ENCODE measurements at regions not wholly inside any gene's neighbourhood (a gene's known extent, or its start where the extent isn't known, plus 50 kb on each side); places are given as distances from the start of the nearest gene placed in this dataset.
A peak's percentile ranks its signal among the peaks of the same experiment; 100 is the strongest.

DNA sequence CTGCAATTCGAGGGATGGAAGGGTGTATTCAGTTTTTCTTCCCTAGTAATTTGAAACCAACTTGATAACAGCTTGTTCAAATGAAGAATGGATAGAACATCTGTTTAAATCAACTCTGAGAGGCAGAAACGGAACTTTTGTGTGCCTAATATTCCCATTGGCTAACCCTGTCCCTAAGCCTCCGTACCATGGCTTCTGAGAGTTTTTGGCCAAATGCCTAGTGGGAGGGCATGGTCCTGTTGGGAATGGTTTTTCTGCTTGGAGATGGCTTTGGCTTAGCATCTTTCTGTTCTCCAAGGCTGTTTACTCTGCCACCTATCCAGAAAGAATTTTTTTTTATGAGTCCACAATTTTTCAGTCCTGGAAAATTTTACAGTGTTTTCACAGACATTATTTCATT lies 126.7 kb upstream of the MLIP start (continued):
- TF ChIP-seq, protein P1, sequence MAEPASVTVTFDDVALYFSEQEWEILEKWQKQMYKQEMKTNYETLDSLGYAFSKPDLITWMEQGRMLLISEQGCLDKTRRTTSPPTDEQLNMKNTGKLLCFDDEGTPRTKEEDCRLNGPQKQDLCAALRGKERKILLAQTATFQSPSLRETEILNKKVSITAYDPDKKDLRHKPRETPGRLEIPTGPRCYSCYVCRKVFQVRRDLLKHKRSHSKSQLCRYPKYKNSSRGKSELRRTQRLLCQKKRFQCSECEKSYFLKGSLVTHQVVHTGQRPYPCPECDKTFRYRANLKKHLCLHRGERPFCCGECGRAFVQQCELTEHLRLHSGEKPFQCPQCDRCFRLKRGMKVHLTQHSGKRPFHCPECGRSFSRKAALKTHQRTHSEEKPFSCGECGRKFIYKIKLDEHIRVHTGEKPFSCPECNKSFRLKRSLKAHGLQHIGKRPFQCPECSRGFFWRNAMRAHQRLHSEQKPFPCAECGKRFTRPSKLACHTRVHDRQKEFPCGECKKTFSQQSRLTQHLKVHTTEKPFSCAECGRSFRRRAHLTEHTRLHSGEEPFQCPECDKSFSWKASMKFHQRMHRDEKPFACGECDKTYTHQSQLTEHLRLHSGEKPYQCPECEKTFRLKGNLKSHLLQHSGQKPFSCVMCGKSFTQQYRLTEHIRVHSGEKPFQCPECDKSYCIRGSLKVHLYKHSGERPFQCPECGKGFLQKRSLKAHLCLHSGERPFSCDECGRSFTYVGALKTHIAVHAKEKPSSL (CRISPR knock-in tag; conservative IDR thresholded peaks at IDR 0.05), result no peak
- TF ChIP-seq SOX15 (CRISPR knock-in tag; IDR thresholded peaks at IDR 0.05) (no peak), NR1H2 (CRISPR knock-in tag; IDR thresholded peaks at IDR 0.05) (no peak)

DNA sequence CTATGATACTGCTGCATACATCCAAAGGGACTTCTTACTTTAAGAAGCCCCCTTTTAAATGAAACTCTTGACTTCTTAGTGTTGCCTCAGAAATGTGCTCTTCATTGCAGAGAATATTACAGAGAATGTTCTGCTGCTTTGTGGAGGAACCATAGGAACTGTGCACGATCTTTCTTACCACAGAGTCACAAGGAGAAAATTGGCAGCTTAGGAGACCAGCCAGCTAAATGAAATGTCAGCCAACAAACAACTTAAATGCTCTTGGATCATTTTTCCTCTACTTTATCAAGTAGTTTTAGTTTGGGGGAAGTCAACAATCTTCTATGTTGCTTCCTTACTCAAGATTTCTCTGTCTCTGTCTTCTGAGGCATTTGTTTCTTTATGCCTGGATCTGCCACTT lies 125.9 kb upstream of the MLIP start:
- no peak for ATAC-seq
- POLR2A ChIA-PET, result interaction anchor here (0.6 kb wide), 1 partner anchor 1151 kb away, joined by 3 read pairs; no protein-coding TSS in a partner anchor
- TF ChIP-seq SMAD3 (CRISPR knock-in tag; IDR thresholded peaks at IDR 0.05; ENCODE audit: borderline replicate concordance), result no peak
- TF ChIP-seq ZNF263 (CRISPR knock-in tag; IDR thresholded peaks at IDR 0.05; ENCODE audit: low read depth), result no peak
- no peak for TF ChIP-seq TEAD1 (CRISPR knock-in tag; IDR thresholded peaks at IDR 0.05)
- TF ChIP-seq TEAD4 (CRISPR knock-in tag; IDR thresholded peaks at IDR 0.05), result no peak
- TF ChIP-seq, protein P2, sequence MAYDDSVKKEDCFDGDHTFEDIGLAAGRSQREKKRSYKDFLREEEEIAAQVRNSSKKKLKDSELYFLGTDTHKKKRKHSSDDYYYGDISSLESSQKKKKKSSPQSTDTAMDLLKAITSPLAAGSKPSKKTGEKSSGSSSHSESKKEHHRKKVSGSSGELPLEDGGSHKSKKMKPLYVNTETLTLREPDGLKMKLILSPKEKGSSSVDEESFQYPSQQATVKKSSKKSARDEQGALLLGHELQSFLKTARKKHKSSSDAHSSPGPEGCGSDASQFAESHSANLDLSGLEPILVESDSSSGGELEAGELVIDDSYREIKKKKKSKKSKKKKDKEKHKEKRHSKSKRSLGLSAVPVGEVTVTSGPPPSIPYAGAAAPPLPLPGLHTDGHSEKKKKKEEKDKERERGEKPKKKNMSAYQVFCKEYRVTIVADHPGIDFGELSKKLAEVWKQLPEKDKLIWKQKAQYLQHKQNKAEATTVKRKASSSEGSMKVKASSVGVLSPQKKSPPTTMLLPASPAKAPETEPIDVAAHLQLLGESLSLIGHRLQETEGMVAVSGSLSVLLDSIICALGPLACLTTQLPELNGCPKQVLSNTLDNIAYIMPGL (CRISPR knock-in tag; IDR thresholded peaks at IDR 0.05), result no peak
- TF ChIP-seq NR1H2 (CRISPR knock-in tag; IDR thresholded peaks at IDR 0.05), result no peak
- TF ChIP-seq, protein P1 (CRISPR knock-in tag; conservative IDR thresholded peaks at IDR 0.05), result no peak
- TF ChIP-seq, protein P3, sequence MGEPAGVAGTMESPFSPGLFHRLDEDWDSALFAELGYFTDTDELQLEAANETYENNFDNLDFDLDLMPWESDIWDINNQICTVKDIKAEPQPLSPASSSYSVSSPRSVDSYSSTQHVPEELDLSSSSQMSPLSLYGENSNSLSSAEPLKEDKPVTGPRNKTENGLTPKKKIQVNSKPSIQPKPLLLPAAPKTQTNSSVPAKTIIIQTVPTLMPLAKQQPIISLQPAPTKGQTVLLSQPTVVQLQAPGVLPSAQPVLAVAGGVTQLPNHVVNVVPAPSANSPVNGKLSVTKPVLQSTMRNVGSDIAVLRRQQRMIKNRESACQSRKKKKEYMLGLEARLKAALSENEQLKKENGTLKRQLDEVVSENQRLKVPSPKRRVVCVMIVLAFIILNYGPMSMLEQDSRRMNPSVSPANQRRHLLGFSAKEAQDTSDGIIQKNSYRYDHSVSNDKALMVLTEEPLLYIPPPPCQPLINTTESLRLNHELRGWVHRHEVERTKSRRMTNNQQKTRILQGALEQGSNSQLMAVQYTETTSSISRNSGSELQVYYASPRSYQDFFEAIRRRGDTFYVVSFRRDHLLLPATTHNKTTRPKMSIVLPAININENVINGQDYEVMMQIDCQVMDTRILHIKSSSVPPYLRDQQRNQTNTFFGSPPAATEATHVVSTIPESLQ (CRISPR knock-in tag; IDR thresholded peaks at IDR 0.05), result no peak
- no peak for TF ChIP-seq ZNF232 (CRISPR knock-in tag; IDR thresholded peaks at IDR 0.05)
- TF ChIP-seq CREB1 (CRISPR knock-in tag; IDR thresholded peaks at IDR 0.05), result no peak
- no peak for DNase-seq (ENCODE audit: low spot score)
- Mint-ChIP-seq H3K4me3 (no peak overlapping the region), H3K27me3 (ENCODE audit: low read depth) (no peaks in the 10 kb centered on the region), H3K36me3 (no peaks in the 10 kb centered on the region), H3K9me3 (peaks cover 8% of the 10 kb centered on the region), H3K27ac (no peak overlapping the region), H3K4me1 (peaks cover 22% of the 10 kb centered on the region)
- CTCF ChIA-PET, result interaction anchor here (0.6 to 3.7 kb wide), 9 partner anchors 10 to 284 kb away, joined by 3 to 35 read pairs (median 5); no protein-coding TSS in a partner anchor

DNA sequence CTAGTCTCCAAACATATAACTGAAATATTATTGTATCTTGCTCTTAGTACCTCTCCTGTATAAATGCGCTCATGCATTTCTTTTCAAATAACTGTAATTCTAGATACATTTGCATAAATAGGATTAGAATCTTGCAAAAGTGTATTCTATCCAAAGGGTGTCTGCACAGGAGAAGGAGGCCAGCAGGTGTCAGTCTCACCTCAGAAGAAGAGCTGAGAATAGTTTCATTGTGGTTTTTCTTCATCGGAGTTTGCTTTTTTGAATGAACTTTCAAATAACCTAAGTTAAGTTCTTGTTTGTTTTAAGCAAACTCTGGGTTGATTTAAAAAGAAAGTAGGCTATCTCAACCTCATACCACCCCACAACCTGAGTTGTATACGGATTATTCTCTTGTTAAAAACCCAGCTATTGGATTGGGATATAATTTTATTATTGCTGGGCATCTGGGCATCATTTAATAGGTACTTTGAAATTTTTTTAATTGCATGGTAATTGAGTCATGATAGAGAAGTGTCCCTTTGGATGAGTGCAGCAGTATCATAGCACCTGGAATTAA lies 125.0 kb upstream of the MLIP start:
- ATAC-seq (peak; percentile 51), DNase-seq (ENCODE audit: low spot score) (peak; percentile 46)
- Mint-ChIP-seq H3K27ac (peak overlapping the region; percentile 37; the same call in 1 of the 2 replicates), H3K4me1 (peaks cover 25% of the 10 kb centered on the region), H3K27me3 (ENCODE audit: low read depth) (no peaks in the 10 kb centered on the region), H3K4me3 (no peak overlapping the region), H3K36me3 (no peaks in the 10 kb centered on the region), H3K9me3 (peaks cover under 1% of the 10 kb centered on the region)
- TF ChIP-seq, protein P4, sequence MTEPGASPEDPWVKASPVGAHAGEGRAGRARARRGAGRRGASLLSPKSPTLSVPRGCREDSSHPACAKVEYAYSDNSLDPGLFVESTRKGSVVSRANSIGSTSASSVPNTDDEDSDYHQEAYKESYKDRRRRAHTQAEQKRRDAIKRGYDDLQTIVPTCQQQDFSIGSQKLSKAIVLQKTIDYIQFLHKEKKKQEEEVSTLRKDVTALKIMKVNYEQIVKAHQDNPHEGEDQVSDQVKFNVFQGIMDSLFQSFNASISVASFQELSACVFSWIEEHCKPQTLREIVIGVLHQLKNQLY (CRISPR knock-in tag; IDR thresholded peaks at IDR 0.05), result no peak
- TF ChIP-seq, protein P5, sequence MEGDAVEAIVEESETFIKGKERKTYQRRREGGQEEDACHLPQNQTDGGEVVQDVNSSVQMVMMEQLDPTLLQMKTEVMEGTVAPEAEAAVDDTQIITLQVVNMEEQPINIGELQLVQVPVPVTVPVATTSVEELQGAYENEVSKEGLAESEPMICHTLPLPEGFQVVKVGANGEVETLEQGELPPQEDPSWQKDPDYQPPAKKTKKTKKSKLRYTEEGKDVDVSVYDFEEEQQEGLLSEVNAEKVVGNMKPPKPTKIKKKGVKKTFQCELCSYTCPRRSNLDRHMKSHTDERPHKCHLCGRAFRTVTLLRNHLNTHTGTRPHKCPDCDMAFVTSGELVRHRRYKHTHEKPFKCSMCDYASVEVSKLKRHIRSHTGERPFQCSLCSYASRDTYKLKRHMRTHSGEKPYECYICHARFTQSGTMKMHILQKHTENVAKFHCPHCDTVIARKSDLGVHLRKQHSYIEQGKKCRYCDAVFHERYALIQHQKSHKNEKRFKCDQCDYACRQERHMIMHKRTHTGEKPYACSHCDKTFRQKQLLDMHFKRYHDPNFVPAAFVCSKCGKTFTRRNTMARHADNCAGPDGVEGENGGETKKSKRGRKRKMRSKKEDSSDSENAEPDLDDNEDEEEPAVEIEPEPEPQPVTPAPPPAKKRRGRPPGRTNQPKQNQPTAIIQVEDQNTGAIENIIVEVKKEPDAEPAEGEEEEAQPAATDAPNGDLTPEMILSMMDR (IDR thresholded peaks at IDR 0.05), result 0 out of 2 replicates have a peak, but pooled peaks have one; percentile 37
- CTCF ChIA-PET, result interaction anchor here (0.6 to 3.7 kb wide), 21 partner anchors 9 to 1006 kb away, joined by 3 to 35 read pairs (median 4); no protein-coding TSS in a partner anchor
- POLR2A ChIA-PET, result interaction anchor here (0.6 kb wide), 1 partner anchor 11 kb away, joined by 3 read pairs; no protein-coding TSS in a partner anchor

All from WTC11 (cell line).